ENCODE measurements at regions not wholly inside any gene's neighbourhood (a gene's known extent, or its start where the extent isn't known, plus 50 kb on each side); places are given as distances from the start of the nearest gene placed in this dataset.
A peak's percentile ranks its signal among the peaks of the same experiment; 100 is the strongest.

DNA sequence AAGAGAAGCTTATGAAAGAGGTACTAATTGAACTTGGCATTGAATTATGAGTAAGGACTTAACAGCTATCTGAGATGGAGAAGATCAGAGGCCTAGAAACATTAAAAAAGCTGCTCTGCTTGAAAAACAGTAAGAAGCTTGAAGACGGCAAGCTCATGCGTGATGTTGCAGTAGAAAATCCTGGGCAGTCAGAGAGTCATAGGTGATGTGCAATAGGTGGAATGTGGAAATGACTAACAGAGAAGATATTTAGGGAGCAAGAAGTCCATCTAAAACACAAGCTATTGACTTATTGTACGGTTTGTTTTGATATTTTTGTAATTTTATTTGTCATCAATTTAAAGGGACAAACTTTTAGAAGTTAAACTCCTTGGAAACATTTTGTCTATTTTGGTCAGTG is 1101.4 kb downstream of the ROBO2 start:
- H3K4me3 ChIP-seq (replicated peaks; ENCODE audit: low read depth, low read length) = no peak overlapping the region
- DNase-seq (ENCODE audit: low read depth) = peak; percentile 80
- TF ChIP-seq, protein P1, sequence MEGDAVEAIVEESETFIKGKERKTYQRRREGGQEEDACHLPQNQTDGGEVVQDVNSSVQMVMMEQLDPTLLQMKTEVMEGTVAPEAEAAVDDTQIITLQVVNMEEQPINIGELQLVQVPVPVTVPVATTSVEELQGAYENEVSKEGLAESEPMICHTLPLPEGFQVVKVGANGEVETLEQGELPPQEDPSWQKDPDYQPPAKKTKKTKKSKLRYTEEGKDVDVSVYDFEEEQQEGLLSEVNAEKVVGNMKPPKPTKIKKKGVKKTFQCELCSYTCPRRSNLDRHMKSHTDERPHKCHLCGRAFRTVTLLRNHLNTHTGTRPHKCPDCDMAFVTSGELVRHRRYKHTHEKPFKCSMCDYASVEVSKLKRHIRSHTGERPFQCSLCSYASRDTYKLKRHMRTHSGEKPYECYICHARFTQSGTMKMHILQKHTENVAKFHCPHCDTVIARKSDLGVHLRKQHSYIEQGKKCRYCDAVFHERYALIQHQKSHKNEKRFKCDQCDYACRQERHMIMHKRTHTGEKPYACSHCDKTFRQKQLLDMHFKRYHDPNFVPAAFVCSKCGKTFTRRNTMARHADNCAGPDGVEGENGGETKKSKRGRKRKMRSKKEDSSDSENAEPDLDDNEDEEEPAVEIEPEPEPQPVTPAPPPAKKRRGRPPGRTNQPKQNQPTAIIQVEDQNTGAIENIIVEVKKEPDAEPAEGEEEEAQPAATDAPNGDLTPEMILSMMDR (IDR thresholded peaks at IDR 0.05; ENCODE audit: low read length, missing control alignments) = no peak

GRCh38 chr3:78143000-78143399 is 1103.1 kb downstream of the ROBO2 start:
- TF ChIP-seq, protein P1 (IDR thresholded peaks at IDR 0.05; ENCODE audit: low read length, missing control alignments) = no peak
- H3K4me3 ChIP-seq (replicated peaks; ENCODE audit: low read depth, low read length) = no peak overlapping the region
- peak; percentile 21 for DNase-seq (ENCODE audit: low read depth)

- TF ChIP-seq, protein P1 (IDR thresholded peaks at IDR 0.05; ENCODE audit: low read length, missing control alignments) = no peak
- no peak overlapping the region for H3K4me3 ChIP-seq (replicated peaks; ENCODE audit: low read depth, low read length)
- DNase-seq (ENCODE audit: low read depth) = no peak
Measured at GRCh38 chr3:78148986-78149717, 1109.3 kb downstream of the ROBO2 start.

DNA sequence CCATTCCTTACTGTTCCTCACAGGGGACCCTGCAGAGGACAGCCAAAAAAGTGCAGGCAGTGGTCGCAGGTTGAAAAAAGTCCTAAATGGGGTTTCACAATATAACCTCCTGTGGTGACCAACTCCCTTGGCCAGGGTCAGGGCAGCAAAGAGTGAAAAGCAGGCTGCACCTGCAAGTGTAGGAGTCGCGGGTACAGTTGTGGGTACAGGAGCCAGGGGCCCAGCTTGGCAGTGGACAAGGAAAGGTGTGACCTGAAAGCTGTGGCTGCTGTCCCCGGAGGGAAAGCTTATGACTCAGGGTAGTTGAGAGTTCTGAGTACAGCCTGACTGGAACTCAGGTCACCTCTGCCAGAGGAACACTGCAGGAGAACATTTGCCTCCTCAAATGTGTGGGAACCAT is 1114.1 kb downstream of the ROBO2 start:
- no peak for DNase-seq (ENCODE audit: low read depth)
- TF ChIP-seq, protein P1 (IDR thresholded peaks at IDR 0.05; ENCODE audit: low read length, missing control alignments) = no peak
- H3K4me3 ChIP-seq (replicated peaks; ENCODE audit: low read depth, low read length) = no peak overlapping the region

- TF ChIP-seq, protein P1 (IDR thresholded peaks at IDR 0.05; ENCODE audit: low read length, missing control alignments) = no peak
- no peak overlapping the region for H3K4me3 ChIP-seq (replicated peaks; ENCODE audit: low read depth, low read length)
- DNase-seq (ENCODE audit: low read depth) = peak; percentile 23
Measured at GRCh38 chr3:78154521-78155186, 1114.8 kb downstream of the ROBO2 start.

- no peak for DNase-seq (ENCODE audit: low read depth)
- H3K4me3 ChIP-seq (replicated peaks; ENCODE audit: low read depth, low read length) = no peak overlapping the region
- TF ChIP-seq, protein P1 (IDR thresholded peaks at IDR 0.05; ENCODE audit: low read length, missing control alignments) = no peak
Measured at GRCh38 chr3:78161736-78162135, 1121.8 kb downstream of the ROBO2 start.

Data from fibroblast of pulmonary artery (primary cell).